SK-N-SH (cell line): ENCODE measurements at regions not wholly inside any gene's neighbourhood (a gene's known extent, or its start where the extent isn't known, plus 50 kb on each side); places are given as distances from the start of the nearest gene placed in this dataset.

Experiments
- CTCF ChIA-PET: fragments of 300-600, 350-600 bp; formaldehyde crosslinking; extraction: SDS; loops from one replicate; lab custom pipeline; 2021; lab: Yijun Ruan, JAX
- POLR2A ChIA-PET: fragments of 350-600 bp; sonication (Branson Sonifier 250); formaldehyde crosslinking; extraction: SDS; loops from one replicate; lab custom pipeline; 2020; ENCODE audit warnings: antibody characterized with exemption, inconsistent platforms; lab: Yijun Ruan, JAX
- DNase-seq: peaks from one replicate; pipeline ENCODE4 v3.0.0; 2012
- H2AFZ ChIP-seq: fragments of 200-600 bp; sonication (generic); 2 replicates; pipeline ENCODE4 v1.8.1; 2016; ENCODE audit warnings: antibody characterized with exemption, mild to moderate bottlenecking, low read depth
- H3F3A ChIP-seq: fragments of 200-600 bp; sonication (generic); replicated peaks from 2 replicates; pipeline ENCODE3; 2016; ENCODE audit warnings: antibody characterized with exemption, mild to moderate bottlenecking; ENCODE audit not compliant: insufficient read depth
- H3K27ac ChIP-seq, 2 experiments: fragments of 200-500 bp in 1 of 2; fragments of 200-600 bp in 1 of 2; sonication (Bioruptor generic) in 1 of 2; sonication (generic), shearing (Covaris generic) in 1 of 2; 2 replicates each; pipeline versions ENCODE4 v1.5.1 to v1.6.1; 2014 to 2016; ENCODE audit warnings: low read depth in 2 of 2, inconsistent platforms in 1 of 2, low read length in 1 of 2, mild to moderate bottlenecking in 1 of 2, mixed read lengths in 1 of 2
- H3K27me3 ChIP-seq: fragments of 200-600 bp; sonication (generic), shearing (Covaris generic); 2 replicates; pipeline ENCODE4 v1.6.1; 2016; ENCODE audit warnings: mixed run types; ENCODE audit not compliant: insufficient read depth
- H3K36me3 ChIP-seq, 2 experiments: fragments of 200-500 bp in 1 of 2; fragments of 200-600 bp in 1 of 2; sonication (Bioruptor generic) in 1 of 2; sonication (generic) in 1 of 2; replicated peaks in 1 of 2; 2 replicates each; pipeline versions ENCODE3 to v1.5.1; 2014 to 2016; ENCODE audit warnings: low read length in 1 of 2, mild to moderate bottlenecking in 1 of 2; ENCODE audit not compliant: insufficient read depth in 2 of 2, control insufficient read depth in 1 of 2
- H3K4me1 ChIP-seq, 2 experiments: fragments of 200-500 bp in 1 of 2; fragments of 200-600 bp in 1 of 2; sonication (Bioruptor generic) in 1 of 2; sonication (generic), shearing (Covaris generic) in 1 of 2; 2 replicates each; pipeline versions ENCODE4 v1.5.1 to v1.6.1; 2014 to 2016; ENCODE audit warnings: low read depth in 1 of 2, low read length in 1 of 2, mixed run types in 1 of 2; ENCODE audit not compliant: insufficient read depth in 2 of 2, control insufficient read depth in 1 of 2
- H3K4me2 ChIP-seq: fragments of 200-600 bp; sonication (generic), shearing (Covaris generic); 2 replicates; pipeline ENCODE4 v1.6.1; 2017; ENCODE audit warnings: mixed run types
- H3K4me3 ChIP-seq, 2 experiments: fragments of 200-500 bp in 1 of 2; fragments of 200-600 bp in 1 of 2; sonication (Bioruptor generic) in 1 of 2; sonication (generic), shearing (Covaris generic) in 1 of 2; 2 replicates each; pipeline versions ENCODE4 v1.5.1 to v1.8.1; 2014 to 2016; ENCODE audit warnings: low read depth in 2 of 2, inconsistent platforms in 1 of 2, low read length in 1 of 2, mild to moderate bottlenecking in 1 of 2, mixed read lengths in 1 of 2, moderate library complexity in 1 of 2
- H3K79me2 ChIP-seq: fragments of 200-600 bp; sonication (generic); 2 replicates; pipeline ENCODE4 v1.8.1; 2017; ENCODE audit warnings: mild to moderate bottlenecking; ENCODE audit not compliant: insufficient read depth
- H3K9ac ChIP-seq: fragments of 200-600 bp; sonication (generic); 2 replicates; pipeline ENCODE4 v1.6.1; 2017; ENCODE audit warnings: mixed run types
- H3K9me2 ChIP-seq: fragments of 200-600 bp; sonication (generic); 2 replicates; pipeline ENCODE4 v1.6.1; 2017; ENCODE audit warnings: mixed run types
- H3K9me3 ChIP-seq: fragments of 200-600 bp; sonication (generic); 2 replicates; pipeline ENCODE4 v1.6.1; 2017; ENCODE audit warnings: mixed run types, mild to moderate bottlenecking, moderate library complexity
- H4K20me1 ChIP-seq: fragments of 200-600 bp; sonication (generic); 2 replicates; pipeline ENCODE4 v1.6.1; 2017; ENCODE audit warnings: mild to moderate bottlenecking, mixed run types; ENCODE audit not compliant: insufficient read depth
- CHD2 ChIP-seq: fragments of 150-350 bp; IDR thresholded peaks from 2 replicates; pipeline ENCODE4 v1.6.1; 2018; ENCODE audit warnings: low read length; ENCODE audit not compliant: partially characterized antibody
- FOSL2 ChIP-seq: IDR thresholded peaks from 2 replicates; pipeline ENCODE4 v1.4.0; 2012; ENCODE audit warnings: low read depth, mild to moderate bottlenecking, moderate library complexity, borderline replicate concordance
- FOXJ3 ChIP-seq: sonication (generic); formaldehyde crosslinking; IDR thresholded peaks from 2 replicates; pipeline ENCODE4 v1.5.1; 2020; ENCODE audit warnings: mild to moderate bottlenecking, missing genetic modification reagents
- JUND ChIP-seq: IDR thresholded peaks from 2 replicates; pipeline ENCODE4 v1.4.0; 2012
- MXI1 ChIP-seq: IDR thresholded peaks from 2 replicates; pipeline ENCODE4 v1.6.1; 2012; ENCODE audit warnings: mild to moderate bottlenecking, low read depth, low read length, improper control_type of control experiment
- POLR2AphosphoS5 ChIP-seq: IDR thresholded peaks from 2 replicates; pipeline ENCODE4 v1.6.1; 2012; ENCODE audit warnings: low read depth, low read length
- RAD21 ChIP-seq: IDR thresholded peaks from 2 replicates; pipeline ENCODE4 v1.6.1; 2012; ENCODE audit warnings: mild to moderate bottlenecking, low read length
- SMC3 ChIP-seq: IDR thresholded peaks from 2 replicates; pipeline ENCODE4 v1.6.1; 2012; ENCODE audit warnings: low read depth, low read length, improper control_type of control experiment
- TCF12 ChIP-seq: IDR thresholded peaks from 2 replicates; pipeline ENCODE4 v1.4.0; 2012
- TEAD4 ChIP-seq: IDR thresholded peaks from 2 replicates; pipeline ENCODE4 v1.4.0; 2012; ENCODE audit warnings: mild to moderate bottlenecking, borderline replicate concordance; ENCODE audit not compliant: insufficient read depth
- USF1 ChIP-seq: IDR thresholded peaks from 2 replicates; pipeline ENCODE4 v1.4.0; 2012; ENCODE audit warnings: low read depth, borderline replicate concordance
- YY1 ChIP-seq: IDR thresholded peaks from 2 replicates; pipeline ENCODE4 v1.4.0; 2012; ENCODE audit warnings: low read depth, mild to moderate bottlenecking
- ZBTB33 ChIP-seq: IDR thresholded peaks from 2 replicates; pipeline ENCODE4 v1.4.0; 2012; ENCODE audit warnings: low read depth, borderline replicate concordance
- WGBS: methylation state at CpG from one replicate; pipeline ENCODE4 v1.1.6; 2017; ENCODE audit warnings: low lambda C conversion rate; 5-methylcytosine and 5-hydroxymethylcytosine counted together
- TF ChIP-seq, protein P1 (sequence below): IDR thresholded peaks from 2 replicates; pipeline ENCODE4 v1.4.0; 2012; ENCODE audit warnings: low read depth
- TF ChIP-seq, protein P2 (sequence below): fragments of 150-350 bp; IDR thresholded peaks from 2 replicates; pipeline ENCODE4 v1.6.1; 2017; ENCODE audit warnings: antibody characterized with exemption, low read length, low read depth, borderline replicate concordance
- TF ChIP-seq, protein P3 (sequence below): fragments of 150-350 bp; IDR thresholded peaks from 2 replicates; pipeline ENCODE4 v1.6.1; 2016; ENCODE audit warnings: mild to moderate bottlenecking, low read depth, low read length

DNA sequence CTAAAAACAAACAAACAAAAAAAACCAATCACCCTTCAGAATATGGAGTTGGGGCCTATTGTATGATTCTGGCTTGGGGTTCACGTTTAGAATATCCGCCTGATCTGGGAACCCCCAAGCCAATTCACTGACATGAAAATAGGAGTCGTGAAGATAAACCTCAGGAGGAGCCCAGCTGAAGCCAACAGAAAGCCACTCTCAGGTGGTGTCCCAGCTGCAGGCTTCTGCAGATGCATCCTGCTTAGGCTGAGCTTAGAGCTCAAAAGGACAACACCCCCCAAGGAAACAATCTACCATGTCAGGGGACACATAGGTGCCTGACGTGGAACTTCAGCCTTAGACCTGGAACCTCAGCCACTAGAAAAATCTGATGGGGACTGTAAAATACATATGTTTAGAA lies 51.9 kb downstream of the SYNE3 start (continued):
- TF ChIP-seq CHD2, result no peak
- no peak for TF ChIP-seq USF1
- TF ChIP-seq TCF12, result no peak

DNA sequence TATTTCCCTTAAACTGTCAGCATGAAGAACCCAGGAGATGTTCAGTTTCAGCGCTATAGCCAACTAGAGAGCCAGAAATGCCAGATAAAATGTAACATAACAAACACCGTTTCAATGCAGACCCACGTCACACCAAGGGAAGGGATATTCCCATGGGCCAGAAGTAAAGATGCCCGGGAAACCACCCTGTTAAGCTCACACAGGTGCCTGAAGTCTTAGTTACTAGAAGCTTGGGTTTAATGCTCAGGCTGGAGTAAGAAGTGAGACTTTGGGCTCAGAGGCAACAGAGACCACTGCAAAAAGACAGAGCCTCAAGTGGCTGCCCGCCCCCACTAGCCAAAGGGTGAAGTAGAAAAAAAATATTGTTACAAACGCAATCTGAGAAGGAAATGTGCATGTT lies 52.3 kb downstream of the SYNE3 start:
- Histone ChIP-seq H3K27me3 (no peaks in the 10 kb centered on the region), H3K4me3 (no peak overlapping the region), H3K9me2 (no peaks in the 10 kb centered on the region), H3K27ac (peak overlapping the region in 1 of 2 experiments; percentile 40; a peak in 2 of 4 replicates), H3K4me2 (no peak overlapping the region), H3K79me2 (no peaks in the 10 kb centered on the region), H2AFZ (no peak overlapping the region), H4K20me1 (no peaks in the 10 kb centered on the region), H3F3A (no peaks in the 10 kb centered on the region), H3K9ac (no peak overlapping the region), H3K9me3 (no peaks in the 10 kb centered on the region), H3K36me3 (no peaks in the 10 kb centered on the region), H3K4me1 (peaks cover 0 to 29% of the 10 kb centered on the region in 2 experiments; a peak in 1 of 4 replicates)
- ChIA-PET CTCF (interaction anchor here (0.8 to 4.5 kb wide), 5 partner anchors 13 to 63 kb away, joined by 3 to 22 read pairs (median 3); no protein-coding TSS in a partner anchor), POLR2A (no interaction called here)
- no peak for TF ChIP-seq USF1
- no peak for TF ChIP-seq ZBTB33
- TF ChIP-seq FOXJ3 (CRISPR knock-in tag), result no peak
- no peak for TF ChIP-seq CHD2
- TF ChIP-seq, protein P1, sequence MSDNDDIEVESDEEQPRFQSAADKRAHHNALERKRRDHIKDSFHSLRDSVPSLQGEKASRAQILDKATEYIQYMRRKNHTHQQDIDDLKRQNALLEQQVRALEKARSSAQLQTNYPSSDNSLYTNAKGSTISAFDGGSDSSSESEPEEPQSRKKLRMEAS, result no peak
- no peak for TF ChIP-seq TEAD4
- TF ChIP-seq MXI1, result no peak
- WGBS, result 84% methylated on average over 5 of the region's 6 CpGs
- DNase-seq, result no peak

GRCh38 chr14:95463171-95463901 lies 53.1 kb downstream of the SYNE3 start:
- H3K4me3 ChIP-seq, result no peak overlapping the region
- H4K20me1 ChIP-seq, result no peaks in the 10 kb centered on the region
- no peak overlapping the region for H3K4me2 ChIP-seq
- peak overlapping the region in 1 of 2 experiments; percentile 40; a peak in 1 of 4 replicates for H3K27ac ChIP-seq
- peaks cover 0 to 29% of the 10 kb centered on the region in 2 experiments; a peak in 1 of 4 replicates for H3K4me1 ChIP-seq
- H3K79me2 ChIP-seq, result no peaks in the 10 kb centered on the region
- ChIA-PET POLR2A (no interaction called here), CTCF (interaction anchor here (0.8 to 4.5 kb wide), 5 partner anchors 12 to 64 kb away, joined by 3 to 22 read pairs (median 3); no protein-coding TSS in a partner anchor)
- no peaks in the 10 kb centered on the region for H3K9me2 ChIP-seq
- H3K27me3 ChIP-seq, result no peaks in the 10 kb centered on the region
- WGBS, result 70% methylated on average over 6 of the region's 9 CpGs
- H3K9ac ChIP-seq, result no peak overlapping the region
- no peaks in the 10 kb centered on the region for H3F3A ChIP-seq
- no peaks in the 10 kb centered on the region for H3K36me3 ChIP-seq
- H2AFZ ChIP-seq, result no peak overlapping the region
- no peaks in the 10 kb centered on the region for H3K9me3 ChIP-seq
- no peak for DNase-seq
- TF ChIP-seq TCF12 (no peak), POLR2AphosphoS5 (no peak), JUND (no peak), RAD21 (no peak), CHD2 (no peak), SMC3 (no peak), TEAD4 (no peak), FOSL2 (no peak), MXI1 (no peak), YY1 (no peak)
- TF ChIP-seq, protein P2, sequence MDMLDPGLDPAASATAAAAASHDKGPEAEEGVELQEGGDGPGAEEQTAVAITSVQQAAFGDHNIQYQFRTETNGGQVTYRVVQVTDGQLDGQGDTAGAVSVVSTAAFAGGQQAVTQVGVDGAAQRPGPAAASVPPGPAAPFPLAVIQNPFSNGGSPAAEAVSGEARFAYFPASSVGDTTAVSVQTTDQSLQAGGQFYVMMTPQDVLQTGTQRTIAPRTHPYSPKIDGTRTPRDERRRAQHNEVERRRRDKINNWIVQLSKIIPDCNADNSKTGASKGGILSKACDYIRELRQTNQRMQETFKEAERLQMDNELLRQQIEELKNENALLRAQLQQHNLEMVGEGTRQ, result no peak
- TF ChIP-seq, protein P1, result no peak
- TF ChIP-seq, protein P3, sequence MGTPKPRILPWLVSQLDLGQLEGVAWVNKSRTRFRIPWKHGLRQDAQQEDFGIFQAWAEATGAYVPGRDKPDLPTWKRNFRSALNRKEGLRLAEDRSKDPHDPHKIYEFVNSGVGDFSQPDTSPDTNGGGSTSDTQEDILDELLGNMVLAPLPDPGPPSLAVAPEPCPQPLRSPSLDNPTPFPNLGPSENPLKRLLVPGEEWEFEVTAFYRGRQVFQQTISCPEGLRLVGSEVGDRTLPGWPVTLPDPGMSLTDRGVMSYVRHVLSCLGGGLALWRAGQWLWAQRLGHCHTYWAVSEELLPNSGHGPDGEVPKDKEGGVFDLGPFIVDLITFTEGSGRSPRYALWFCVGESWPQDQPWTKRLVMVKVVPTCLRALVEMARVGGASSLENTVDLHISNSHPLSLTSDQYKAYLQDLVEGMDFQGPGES, result no peak
